HG02610 (cell line): ENCODE measurements at regions not wholly inside any gene's neighbourhood (a gene's known extent, or its start where the extent isn't known, plus 50 kb on each side); places are given as distances from the start of the nearest gene placed in this dataset.

Source experiments
- ATAC-seq: cut with Tn5 transposase; IDR thresholded peaks from one replicate; pipeline ENCODE4 v1.9.1; 2021; ENCODE audit warnings: mild to moderate bottlenecking, moderate library complexity; ENCODE audit not compliant: unreplicated experiment

DNA sequence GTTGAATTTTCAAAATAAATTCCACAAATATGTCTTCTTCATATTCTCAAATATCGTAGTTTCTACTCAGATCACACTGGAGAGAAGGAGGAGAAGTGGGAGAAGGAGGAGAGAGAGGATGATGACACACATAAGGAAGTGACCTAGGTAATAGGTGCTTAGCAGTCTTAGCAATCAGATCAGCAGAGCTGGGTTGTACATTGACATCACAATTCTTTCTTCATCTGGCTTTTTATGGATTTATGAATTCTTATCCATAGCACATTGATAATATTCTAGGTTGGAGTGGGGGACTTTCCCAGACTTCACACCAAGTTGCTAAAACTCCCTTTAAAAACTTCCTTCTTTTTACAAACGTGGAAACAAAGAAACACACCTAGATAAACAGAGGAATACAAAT is 86.9 kb downstream of the FGF9 start:
- ATAC-seq = no peak

DNA sequence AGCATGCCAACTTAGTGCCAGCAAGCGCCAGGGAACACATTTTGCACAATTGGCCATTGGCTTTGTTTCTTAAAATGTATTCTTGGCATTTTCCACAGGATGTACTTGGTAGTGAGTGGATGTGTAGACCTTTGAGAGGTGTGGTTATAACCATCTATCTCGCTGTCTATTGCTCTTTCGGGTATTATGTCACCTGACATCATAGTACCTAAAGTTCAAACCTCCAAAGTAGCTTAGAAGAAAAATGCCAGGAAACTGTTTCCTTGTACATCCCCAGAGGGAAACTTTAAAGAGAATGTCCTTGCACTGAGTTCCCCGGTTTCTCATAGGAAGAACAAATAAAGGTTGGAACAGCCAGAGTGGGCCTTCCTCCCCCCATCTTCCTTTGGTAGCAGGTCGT is 87.6 kb downstream of the FGF9 start:
- ATAC-seq = no peak

- no peak for ATAC-seq
Observed at GRCh38 chr13:21759463-21759862, 88.6 kb downstream of the FGF9 start.

DNA sequence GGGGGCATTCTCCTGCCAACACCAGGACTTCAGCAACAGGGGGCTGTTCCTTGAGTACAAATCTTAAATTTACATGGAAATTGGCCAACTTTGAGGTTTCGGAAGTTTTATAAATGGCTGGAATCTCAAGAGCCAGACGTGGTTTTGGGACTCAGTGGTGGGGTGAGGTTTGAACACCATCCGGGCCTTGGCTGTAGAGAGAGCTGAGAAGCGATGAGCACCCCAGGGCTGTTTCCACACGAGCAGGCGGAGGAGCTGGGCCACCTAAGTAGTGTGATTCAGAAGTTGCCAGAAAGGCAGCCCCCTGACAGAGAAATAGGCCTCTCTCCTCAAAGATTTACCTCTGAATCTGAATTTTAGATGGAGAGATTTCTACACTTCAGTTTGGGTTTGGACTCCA is 89.0 kb downstream of the FGF9 start:
- ATAC-seq = no peak

DNA sequence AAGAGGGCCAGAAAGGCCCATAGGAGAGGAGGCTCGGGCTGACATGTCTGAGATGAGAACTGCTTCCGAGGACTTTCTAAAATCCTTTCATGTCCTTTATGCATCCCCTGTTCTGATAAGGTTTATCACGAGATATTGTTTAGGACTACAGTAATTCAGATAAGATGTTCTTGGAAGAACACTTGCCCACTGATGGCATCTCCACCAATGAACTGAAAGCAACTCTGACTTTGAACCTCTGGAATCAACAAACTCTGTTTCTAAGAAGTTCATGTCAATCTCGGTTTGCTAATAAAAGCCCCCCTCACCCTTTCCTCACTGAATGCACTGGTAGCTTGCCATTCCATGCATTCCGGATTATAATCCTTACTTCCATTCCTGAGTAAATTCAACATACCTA is 90.9 kb downstream of the FGF9 start:
- ATAC-seq = no peak

- no peak for ATAC-seq
Observed at GRCh38 chr13:21762512-21762911, 91.6 kb downstream of the FGF9 start.

DNA sequence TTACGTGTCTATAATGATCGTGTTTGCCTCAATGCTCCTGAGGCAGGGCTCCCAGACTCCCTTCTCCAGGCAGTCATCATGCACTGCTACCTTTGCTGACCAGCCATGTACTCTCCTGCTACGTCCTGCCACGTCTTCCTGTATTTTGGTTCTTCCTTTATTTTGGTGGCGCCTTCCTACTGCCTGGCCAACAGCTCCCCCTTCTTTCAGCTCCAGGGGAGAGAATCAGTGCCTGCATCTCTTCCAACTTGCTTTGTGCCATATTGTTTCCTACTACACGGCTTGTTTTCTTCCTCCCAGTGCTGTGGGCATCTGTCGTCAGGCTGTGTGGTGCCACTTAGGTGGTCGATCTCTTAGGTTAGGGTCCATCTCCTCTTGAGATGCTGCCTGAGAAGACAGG is 96.2 kb downstream of the FGF9 start:
- ATAC-seq = no peak

DNA sequence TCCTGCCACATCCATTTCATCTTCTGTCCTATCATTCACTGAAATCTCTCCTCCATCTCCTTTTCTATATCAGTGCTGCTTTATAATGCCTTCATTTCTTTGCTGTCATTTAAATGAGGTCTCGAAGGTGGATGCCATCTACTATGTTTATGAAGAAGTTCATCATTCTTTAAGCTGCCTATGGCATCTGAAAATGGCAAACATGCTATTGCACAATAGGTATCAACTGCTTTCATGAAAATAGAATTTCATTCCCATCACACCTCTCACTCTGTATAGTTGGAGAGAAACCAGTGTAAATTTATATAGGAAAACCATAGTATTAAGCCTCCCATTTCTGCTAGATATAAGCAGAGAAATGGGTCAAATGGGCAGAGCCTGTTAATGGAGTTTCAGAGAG is 100.2 kb downstream of the FGF9 start:
- no peak for ATAC-seq

GRCh38 chr13:21777166-21777565 is 106.3 kb downstream of the FGF9 start:
- no peak for ATAC-seq

DNA sequence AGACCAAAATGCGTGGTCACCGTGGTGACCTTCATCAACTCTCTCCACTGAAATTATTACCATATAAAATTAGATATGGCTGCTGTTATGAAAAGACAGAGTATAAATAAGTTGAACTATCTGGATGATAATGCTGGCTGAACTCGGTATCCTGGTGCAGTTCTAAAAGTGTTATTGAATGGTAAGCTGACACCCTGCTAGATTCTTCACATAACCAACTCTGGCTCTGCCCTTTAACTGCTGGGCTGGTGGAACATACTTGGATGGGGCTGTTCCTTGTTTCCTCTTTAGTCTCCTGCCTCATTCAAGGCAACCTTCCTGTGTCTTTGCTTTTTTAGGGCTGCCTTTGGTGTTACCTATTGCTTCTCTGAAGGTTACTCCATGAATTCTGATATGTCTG is 106.9 kb downstream of the FGF9 start:
- ATAC-seq = no peak

DNA sequence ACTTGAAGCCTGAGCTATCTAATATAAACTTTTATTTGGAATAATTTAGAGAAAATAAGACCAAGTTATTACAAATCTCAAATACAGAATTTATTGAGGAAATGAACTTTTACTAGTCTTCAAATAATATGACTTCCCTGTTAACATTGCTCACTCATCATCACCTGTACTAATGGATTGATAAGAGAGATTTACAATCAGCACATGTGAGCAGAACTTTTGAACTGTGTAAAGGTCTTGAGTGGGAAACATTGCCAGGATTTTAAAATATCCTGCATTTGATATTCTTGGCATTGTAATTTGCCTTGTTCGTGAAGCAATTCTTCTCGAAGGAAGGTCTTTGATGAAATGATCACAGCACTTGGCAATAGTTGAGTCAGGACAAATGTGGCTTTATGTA is 111.9 kb downstream of the FGF9 start:
- ATAC-seq = no peak

GRCh38 chr13:21785990-21786389 is 115.1 kb downstream of the FGF9 start:
- no peak for ATAC-seq

- ATAC-seq = no peak
Observed at GRCh38 chr13:21796066-21796465, 125.2 kb downstream of the FGF9 start.

GRCh38 chr13:21796775-21797514 is 126.1 kb downstream of the FGF9 start:
- ATAC-seq = no peak

- no peak for ATAC-seq
Observed at GRCh38 chr13:21797736-21798135, 126.9 kb downstream of the FGF9 start.

DNA sequence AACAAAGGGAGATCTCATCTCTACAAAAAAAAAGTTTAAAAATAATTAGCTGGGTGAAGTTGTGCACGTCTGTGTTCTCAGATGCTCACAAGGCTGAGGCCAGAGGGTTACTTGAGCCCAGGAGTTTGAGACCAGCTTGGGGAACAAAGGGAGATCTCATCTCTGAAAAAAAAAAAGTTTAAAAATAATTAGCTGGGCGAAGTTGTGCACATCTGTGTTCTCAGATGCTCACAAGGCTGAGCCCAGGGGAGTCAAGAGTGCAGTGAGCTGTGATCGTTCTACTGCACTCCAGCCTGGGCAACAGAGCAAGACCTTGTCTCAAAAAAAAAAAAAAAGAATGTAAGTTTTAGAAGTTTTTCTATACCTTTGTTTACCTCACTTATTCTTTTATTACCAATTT is 127.3 kb downstream of the FGF9 start:
- no peak for ATAC-seq

GRCh38 chr13:21799671-21800070 is 128.8 kb downstream of the FGF9 start:
- no peak for ATAC-seq

- ATAC-seq = no peak
Observed at GRCh38 chr13:21800837-21801616, 130.2 kb downstream of the FGF9 start.

DNA sequence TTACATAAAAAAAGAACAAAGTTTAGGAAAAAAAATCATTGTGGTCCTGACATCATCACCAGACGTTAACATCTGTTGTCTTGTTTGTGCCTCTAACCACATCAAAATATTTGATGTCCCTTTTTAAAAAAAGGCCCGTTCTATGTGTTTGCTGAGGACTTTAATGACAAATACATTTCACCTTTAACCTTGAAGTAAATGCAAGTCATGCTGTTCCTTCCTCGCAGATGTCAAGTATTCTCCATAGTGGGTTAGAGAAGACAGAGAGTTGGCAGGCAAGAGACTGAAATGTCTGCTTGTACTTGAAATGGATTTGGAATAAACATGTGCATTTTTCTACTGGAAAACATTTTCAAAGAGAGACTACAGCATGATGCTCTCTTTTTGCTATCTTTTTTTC is 134.9 kb downstream of the FGF9 start:
- ATAC-seq = no peak

GRCh38 chr13:21812192-21812626 is 141.3 kb downstream of the FGF9 start:
- no peak for ATAC-seq

GRCh38 chr13:21813110-21813509 is 142.2 kb downstream of the FGF9 start:
- ATAC-seq = no peak

GRCh38 chr13:21813844-21814243 is 143.0 kb downstream of the FGF9 start:
- no peak for ATAC-seq
